GM21390 (cell line): ENCODE measurements at regions not wholly inside any gene's neighbourhood (a gene's known extent, or its start where the extent isn't known, plus 50 kb on each side); places are given as distances from the start of the nearest gene placed in this dataset.
"Not testable (repeated sequence)": the region's sequence is repeated elsewhere in the genome, so short reads cannot be mapped to it uniquely, and the experiment has no call there.

Experiments used
- ATAC-seq: cut with Tn5 transposase; IDR thresholded peaks from one replicate; pipeline ENCODE4 v1.9.1; 2021; ENCODE audit not compliant: unreplicated experiment

DNA sequence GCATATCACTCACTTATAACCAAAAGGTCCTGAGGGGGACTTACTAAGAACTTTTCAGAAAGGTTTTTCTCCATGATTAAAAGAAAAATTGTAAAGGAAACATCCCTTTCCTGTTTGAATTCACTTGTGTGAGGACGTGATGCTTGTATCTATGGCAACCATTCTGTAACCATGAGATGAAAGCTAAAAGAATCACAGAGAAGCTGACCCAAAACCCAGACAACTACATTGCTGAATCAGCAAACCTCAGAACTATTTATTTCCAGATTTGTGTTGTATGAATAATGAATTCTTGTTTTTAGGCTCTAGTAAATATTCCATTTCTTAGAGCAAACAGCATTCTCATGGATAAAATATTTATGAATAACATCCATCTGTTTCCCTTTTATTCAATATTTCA lies 91.2 kb downstream of the RCHY1 start:
- no peak for ATAC-seq

DNA sequence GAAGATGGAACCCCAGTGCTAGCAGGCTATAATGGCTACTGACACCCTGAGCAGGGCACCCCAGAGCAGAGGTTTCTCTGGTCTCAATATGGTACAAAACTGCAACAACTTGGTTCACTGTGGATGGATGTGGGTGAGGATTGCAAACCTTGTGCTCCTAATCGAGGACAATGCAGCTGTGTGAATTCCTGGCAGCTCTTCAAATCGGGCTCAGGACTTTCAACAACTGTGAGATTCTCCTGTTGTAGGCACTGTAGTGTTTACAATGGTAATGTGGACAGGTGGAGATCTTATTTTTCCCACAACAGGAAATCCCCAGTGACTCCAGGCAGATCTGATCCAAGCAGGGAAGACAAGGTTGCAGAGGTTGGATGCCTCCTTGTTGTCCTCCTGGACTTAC lies 101.5 kb downstream of the RCHY1 start:
- no peak for ATAC-seq

DNA sequence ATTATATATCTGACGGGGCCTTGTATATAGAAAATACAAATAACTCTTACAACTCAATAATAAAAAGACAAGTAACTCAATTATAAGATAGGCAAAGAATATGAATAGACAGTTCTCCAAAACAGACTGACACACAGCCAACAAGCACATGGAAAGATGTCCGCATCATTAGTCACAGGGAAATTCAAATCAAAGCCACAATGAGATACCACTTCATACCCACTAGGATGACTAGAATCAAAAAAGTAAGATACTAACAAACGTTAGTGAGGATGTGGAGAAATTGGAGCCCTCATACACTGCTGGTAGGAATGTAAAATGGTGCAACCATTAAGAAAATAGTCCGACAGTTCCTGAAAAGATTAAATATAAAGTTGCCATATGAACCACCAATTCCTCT lies 115.7 kb downstream of the RCHY1 start:
- no peak for ATAC-seq

DNA sequence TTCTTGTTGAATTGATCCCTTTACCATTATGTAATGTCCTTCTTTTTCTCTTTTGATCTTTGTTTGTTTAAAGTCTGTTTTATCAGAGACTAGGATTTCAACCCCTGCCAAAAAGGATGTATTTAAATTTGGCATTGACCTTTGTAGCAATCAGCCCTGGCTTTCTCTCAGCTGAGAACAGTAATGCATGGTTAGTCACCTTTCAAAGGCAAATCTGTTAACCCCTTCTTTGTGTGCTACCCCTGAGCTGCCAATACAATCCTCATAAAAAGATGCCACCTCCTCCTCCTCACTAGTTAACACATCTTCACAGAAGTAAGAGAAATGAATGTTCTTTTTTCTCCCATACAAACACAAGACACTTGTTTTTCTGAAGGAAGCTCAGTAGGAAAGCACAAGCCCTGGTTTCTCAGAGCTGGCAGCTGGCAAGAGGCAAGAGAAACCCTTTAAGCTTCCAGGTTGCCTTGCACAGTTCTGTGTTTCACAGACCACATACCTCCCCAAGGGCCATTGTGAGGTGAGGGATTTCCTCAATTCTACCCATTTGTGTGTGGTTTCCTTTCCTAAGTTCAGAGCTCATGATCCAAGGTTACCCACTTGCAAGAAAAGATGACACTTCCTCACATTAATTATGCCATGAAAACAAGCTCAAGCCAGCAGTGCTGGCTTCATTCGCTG lies 122.6 kb downstream of the RCHY1 start:
- ATAC-seq = no peak

DNA sequence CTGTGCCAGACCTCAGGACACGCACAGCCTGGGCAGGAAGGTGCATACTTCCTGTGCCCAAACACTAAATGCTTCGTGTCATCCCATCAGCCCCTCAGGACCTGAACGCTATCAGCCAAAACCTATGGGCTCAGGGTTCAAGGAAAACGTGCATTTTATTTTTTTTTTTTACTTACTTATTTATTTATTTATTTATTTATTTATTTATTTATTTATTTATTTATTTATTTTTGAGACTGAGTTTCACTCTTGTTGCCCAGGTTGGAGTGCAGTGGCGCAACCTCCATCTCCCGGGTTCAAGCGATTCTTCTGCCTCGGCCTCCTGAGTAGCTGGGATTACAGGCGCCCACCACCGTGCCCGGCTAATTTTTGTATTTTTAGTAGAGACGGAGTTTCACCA lies 127.8 kb downstream of the RCHY1 start:
- not testable (repeated sequence) for ATAC-seq

DNA sequence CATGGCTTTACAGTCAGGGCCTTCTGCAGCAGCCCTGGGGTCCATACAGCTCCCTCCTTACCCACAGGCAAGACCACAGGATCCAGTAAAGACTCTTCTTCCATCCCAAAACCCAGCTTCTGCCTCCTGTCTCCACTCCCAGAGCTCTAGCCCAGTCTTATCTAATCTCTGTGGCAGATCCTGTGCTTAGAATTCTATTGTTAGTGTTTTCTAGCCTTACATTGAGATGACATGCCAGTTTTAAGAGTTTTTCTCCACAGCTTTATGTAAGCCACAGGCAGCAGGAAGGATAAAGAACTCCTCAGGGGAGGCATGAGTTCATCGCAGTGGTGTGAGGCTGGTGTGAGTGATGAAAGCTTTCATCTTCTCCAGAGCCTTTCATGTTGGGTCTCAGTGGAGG lies 129.1 kb downstream of the RCHY1 start:
- no peak for ATAC-seq

DNA sequence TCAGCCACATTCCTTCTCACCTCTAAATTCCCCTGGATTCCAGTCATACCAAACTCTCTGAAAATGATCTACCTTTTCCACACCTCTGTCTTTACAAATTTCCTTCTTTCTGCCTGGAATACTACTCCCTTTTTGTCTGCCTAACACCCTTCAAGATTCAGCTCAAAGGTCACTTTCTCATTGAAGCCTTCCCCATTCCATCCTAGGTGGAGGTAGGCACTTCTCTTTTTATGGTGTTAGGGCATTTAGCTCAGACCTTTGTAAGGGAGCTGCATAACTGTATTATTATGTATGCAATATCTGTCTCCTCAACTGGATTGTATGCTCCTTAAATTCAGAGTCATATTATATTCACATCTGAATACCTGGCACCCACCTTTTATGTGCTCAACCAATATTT lies 137.7 kb downstream of the RCHY1 start:
- no peak for ATAC-seq

DNA sequence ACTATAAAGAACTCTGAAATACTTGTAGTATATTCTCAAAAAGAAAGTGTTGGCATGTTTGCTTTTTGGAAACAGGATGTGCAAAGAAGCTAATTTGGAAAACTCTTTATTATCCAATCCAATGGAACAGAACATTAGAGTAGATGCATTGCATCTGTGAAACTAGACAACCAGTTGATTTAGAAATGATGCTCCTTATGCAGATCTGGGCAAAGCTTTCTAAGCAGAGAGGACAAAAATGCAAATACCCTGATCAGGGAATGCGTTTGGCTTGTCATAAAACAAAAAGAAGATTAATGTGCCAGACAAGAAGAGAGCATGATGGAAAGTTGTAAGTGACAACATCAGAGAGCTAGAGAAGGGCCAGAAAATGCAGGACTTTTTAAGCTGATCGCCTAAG lies 142.3 kb downstream of the RCHY1 start:
- no peak for ATAC-seq

DNA sequence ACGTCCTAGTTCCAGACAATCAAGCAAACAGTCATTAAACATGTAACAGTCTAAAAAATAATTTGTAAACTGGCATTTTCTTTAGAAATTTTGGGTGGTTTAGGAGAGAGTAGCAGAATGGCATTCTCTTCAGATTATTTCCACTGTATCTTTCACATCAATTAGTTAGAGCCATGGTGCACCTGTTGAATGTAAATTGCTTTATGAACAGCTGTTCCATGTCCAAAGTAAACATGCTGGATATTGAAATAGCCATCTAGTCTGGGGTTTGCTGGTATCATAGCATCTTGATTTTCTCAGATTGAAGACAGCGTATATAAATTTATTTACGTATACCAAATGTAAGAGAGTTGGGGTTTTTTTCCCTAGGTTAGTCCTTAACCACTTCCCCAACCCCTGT lies 143.6 kb downstream of the RCHY1 start:
- ATAC-seq = no peak

DNA sequence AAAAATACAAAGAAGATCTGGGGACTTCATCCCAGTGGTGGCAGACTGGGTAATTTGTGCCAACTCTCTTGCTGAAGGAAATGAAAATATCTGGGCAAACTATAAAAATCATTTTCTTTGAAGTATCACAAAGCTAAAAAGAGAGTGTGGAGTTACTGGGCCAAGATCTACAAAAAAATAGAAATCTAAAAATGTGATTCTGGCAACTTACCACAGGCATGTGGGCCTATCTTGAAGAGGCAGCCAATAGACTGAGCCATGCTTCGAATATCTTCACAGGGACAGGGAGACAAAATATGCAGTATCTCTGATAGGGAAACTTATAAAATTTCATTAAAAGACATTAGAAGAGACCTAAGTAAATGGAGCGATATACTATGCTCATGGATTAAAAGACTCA lies 168.8 kb downstream of the RCHY1 start:
- ATAC-seq = no peak

DNA sequence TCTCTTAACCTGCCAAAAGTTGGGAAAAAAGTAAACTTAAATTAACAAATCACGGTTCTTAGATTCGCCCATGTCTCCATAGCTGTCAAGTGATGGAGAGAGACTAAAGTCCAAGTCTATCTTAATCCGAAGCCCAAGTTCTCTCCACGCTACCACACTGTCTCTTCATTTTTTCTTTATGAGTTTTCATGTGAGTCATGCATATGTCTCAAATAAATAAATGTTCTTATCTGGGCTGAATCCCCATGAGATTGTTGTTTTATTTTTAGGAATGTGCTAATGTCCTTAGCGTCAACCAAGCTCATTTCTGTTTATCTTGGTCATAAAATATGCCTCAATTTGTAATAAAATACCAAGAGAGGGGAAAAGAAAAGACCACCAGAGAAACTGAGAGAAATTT lies 169.3 kb downstream of the RCHY1 start:
- no peak for ATAC-seq

DNA sequence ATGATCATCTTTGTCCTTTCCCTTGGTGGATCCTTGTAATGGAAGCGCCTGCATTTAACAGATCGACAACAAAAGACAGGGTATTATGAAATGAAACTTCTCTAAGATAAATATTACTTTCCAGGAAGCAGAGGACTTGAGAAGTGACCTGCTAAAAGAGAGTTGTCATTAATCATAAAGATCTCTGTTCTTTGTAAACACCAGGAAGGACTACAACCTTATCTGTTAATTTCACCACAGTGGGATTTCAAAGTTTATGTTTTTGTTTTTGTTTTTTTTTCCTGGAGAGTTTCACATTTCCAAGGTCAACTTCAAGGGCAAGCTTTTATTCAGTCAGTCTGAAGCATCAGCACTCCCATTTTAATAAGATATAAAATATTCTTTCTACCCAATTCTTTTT lies 170.9 kb downstream of the RCHY1 start:
- ATAC-seq = no peak

DNA sequence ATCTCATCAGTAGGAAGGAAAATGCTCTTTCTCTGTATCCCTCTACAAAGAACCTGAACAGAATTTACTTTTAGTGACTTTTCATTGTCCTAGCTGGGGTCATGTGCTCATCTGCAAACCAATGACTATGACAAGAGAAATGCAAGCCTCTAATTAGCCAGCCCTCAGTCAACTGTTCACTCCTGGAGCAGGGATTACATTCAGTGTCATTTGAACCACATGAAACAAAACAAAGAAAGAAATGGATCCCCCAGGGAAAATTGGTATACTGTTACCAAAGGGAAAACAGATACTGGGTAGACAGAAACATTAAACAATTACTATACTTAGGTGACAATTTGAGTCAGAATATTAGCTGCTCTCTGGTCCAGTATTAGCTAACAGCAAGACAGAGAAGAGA lies 173.6 kb downstream of the RCHY1 start:
- ATAC-seq = no peak

DNA sequence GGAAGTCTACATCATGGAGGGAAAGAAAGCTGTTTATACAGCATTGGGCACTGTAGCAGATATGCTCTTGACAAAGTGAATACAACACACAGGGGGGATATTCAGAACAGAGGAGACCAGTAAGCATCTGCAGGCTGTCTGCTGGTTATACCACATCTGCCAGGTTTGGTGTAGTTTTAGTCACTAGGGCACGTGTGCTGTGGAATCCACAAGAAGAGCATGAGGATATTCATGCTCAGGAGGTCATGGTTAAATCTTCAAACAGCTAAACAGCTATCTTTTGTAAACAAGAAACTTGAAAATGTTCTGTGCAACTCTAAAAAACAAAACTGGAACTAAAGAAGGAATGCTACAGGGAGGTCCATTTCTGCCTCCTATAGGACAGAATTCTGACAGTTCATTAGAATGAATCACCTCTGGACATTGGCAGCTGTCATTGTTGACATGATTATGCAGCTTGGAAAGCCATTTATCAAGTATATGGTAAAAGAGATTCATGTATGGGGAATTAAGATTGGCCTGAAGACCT lies 175.8 kb downstream of the RCHY1 start:
- no peak for ATAC-seq

DNA sequence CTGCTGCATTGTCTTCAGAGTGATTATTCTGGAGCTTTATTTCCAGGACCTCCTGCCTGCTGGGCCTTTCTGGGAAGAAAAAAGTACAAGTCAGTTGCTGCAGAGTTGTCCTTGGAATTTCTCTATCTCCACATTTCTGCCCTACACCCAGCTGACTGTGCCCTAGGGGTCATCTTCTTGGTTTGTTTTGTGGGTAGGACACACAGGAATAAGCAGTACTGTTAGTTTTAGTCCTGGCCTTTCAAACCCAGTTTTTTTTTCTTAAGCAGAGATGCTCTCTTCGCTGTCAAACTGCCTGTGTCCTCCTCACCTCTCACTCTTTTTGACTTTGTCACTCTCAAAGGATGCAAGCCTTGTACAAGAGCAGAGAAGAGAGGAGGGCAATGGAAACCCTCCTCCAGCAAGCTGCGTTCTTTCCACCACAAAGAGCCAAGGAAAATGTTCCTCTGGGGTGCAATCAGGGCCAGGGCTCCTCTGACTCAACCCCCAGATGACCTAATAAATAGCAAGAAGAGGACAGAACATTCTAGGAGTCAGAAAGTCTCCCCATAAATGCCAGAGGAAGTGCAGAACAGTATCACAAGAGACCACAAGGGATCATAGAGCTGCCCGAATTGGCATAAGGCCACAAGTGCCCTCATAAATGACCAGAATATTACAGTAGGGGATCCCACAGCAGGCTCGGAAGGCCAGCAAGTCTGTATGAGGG lies 186.2 kb downstream of the RCHY1 start:
- ATAC-seq = no peak

DNA sequence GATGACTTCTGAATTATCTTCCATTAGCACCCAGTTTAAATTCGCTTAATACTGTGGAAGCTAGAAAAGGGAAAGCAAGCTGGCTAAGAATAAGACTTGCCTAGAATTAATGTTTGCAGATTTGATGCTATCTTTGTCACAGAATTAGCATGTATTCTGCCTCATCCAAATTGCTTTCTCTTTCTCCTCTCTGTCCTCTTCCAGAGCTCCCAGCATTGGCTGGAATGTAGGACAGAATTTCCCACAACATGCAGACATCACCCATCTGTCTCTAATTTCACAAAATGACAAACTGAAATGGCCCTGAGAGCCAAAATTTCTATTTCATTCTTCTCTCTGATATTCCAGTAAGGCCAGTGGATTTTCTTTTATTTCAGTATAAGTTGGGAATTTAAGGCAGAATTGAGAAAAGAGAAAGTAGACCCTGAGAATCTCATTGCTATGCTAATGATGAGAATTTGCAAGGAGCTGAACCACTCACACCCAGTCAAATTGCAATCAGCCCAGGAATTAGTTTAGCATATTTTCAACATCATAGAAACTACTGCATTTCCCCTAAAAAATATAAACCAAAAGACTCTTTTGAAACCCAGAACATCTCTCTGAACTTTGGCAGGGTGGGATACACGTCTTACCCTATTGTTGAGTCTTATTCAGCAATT lies 188.8 kb downstream of the RCHY1 start:
- no peak for ATAC-seq

DNA sequence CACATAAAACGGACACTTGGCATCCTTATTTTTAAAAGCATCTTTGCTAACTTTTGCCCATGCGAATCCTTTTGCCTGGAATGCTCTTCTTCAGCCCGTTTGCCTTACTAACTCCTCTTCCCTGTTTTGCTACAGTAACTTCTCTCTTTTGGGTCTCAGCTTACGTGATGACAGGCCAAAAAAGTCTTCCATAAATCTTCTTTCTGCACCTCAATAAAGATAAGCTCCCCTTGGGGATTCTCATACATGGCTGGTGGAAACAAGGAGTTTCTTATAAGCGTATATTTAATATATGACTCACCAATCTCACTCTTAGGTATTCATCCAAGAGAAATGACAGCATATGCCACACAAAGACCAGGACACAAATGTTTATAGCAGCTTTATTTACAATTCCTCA lies 192.7 kb downstream of the RCHY1 start:
- ATAC-seq = no peak

DNA sequence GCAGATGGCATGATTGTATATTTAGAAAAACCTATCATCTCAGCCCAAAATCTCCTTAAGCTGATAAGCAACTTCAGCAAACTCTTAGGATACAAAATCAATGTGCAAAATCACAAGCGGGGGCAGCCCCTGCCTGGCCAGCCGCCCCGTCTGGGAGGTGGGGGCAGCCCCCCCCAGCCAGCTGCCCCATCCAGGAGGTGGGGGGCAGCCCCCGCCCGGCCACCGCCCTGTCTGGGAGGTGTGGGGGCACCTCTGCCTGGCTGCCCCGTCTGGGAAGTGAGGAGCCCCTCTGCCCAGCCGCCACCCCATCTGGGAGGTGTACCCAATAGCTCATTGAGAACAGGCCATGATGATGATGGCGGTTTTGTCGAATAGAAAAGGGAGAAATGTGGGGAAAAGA lies 196.6 kb downstream of the RCHY1 start:
- not testable (repeated sequence) for ATAC-seq

DNA sequence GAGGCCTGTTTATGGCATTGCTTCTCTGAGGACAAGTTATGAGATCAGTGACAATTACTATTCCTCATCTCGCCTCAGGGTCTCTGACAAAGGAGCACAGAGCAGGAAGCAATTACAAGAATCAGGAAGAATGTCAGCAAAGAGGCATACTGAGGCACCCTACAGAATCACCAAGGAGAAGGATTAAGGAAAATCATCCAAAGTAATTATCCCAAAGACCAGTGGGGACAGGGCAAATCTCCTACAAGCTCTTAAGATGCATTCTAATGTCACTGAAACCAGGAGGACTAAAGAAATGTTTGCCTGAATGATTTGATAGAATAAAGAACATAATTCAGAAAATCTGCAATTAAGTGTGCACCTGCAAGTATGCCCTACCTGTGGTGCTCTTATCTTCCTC lies 206.2 kb downstream of the RCHY1 start:
- no peak for ATAC-seq

DNA sequence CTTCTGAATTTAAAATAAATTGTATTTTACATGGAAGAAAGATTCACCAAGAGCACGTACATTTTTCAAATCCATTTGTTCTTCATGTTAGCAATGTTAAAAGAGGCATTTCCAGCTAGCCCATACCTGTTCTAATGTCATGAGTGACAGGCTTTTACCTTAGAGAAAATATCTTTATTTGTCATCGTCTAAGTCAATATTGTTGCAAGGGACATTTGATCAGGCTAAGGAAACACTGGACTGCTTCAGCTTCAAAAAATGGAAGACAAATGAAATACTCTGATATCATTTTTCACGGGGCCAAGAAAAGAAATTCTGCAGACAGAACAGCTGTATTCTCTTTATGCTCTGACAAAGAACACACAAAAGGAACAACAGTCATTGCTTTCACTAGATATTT lies 207.7 kb downstream of the RCHY1 start:
- ATAC-seq = no peak

DNA sequence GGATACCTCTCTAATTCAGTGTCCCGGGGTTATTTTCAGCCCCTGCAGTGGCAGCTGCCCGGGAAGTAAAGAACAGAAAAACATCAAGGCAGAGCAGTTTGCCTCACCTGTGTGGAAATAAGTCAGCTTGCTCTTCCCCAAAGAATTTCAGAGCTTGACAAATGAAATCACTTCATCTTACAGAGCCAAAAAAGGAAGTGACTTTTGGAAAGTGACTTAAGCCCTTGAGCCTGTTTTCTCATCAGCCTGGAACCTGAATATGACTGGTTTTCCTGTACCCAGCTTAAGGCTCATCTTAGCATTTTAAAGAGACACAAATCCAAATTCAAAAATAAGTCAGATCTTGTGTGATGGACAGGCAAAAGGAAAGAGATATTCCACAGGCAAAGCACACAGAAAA lies 211.6 kb downstream of the RCHY1 start:
- ATAC-seq = no peak

DNA sequence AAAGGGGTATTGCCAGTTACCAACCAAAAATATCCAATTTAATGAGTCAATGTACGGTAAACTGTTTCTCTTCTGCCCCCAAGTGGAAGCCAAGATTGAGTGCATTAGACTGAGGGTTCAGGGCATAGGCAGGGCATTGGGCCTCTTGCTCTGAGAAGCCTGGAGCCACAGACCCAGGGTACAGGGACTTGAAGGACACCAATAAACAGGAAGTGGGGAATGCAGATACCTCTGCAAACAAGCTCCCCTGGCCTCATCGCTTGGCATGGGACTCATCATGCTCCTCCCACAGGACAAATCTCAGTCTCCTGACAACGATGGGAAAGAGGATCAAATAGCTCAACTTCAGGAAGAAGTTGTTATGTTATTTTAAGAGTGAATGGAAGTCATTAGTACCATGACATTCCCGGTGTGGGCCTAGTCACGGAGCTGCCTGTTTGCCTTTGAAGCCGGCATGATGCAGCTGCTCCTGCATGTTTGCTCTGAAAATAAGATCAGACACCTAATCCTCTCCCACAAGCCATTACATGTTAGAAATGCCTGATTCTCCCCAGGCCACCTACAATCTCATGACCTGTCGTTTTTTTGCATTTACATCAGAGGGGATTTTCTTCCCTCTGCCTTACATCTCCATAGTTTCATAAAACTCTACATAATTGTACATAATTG lies 224.2 kb downstream of the RCHY1 start:
- ATAC-seq = no peak
